ENCODE measurements at regions not wholly inside any gene's neighbourhood (a gene's known extent, or its start where the extent isn't known, plus 50 kb on each side); places are given as distances from the start of the nearest gene placed in this dataset.

DNA sequence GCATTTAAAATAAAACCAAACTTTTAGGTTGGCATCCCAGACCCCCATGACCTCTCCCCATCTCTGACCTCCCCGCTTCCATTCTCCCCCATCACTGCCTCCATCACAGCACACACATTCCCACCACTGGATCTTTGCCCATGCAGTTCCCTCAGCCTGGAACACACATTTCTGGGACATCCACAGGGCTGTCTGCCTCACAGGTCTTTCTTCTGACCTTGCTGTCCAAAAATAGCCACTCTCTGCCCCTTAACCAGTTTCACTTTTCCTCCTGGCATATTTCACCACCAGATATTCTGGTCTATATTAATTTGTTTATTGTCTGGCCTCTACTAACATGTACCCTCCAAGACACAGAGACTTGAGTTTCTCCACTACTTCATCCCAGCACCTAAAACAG lies 75.2 kb upstream of the PRDM11 start:
- TF ChIP-seq, protein P1, sequence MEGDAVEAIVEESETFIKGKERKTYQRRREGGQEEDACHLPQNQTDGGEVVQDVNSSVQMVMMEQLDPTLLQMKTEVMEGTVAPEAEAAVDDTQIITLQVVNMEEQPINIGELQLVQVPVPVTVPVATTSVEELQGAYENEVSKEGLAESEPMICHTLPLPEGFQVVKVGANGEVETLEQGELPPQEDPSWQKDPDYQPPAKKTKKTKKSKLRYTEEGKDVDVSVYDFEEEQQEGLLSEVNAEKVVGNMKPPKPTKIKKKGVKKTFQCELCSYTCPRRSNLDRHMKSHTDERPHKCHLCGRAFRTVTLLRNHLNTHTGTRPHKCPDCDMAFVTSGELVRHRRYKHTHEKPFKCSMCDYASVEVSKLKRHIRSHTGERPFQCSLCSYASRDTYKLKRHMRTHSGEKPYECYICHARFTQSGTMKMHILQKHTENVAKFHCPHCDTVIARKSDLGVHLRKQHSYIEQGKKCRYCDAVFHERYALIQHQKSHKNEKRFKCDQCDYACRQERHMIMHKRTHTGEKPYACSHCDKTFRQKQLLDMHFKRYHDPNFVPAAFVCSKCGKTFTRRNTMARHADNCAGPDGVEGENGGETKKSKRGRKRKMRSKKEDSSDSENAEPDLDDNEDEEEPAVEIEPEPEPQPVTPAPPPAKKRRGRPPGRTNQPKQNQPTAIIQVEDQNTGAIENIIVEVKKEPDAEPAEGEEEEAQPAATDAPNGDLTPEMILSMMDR (IDR thresholded peaks at IDR 0.05): no peak
- TF ChIP-seq POLR2A (IDR thresholded peaks at IDR 0.05) (no peak), EP300 (IDR thresholded peaks at IDR 0.05) (no peak)

Data from ovary (tissue), 3 donors.